CD4-positive, alpha-beta T cell (primary cell): ENCODE measurements at regions not wholly inside any gene's neighbourhood (a gene's known extent, or its start where the extent isn't known, plus 50 kb on each side); places are given as distances from the start of the nearest gene placed in this dataset.

Experiments
- ATAC-seq: fragments of 200-7000 bp; cut with Tn5 transposase; one replicate; pipeline ENCODE4 v1.10.0; 2022; ENCODE audit warnings: mild to moderate bottlenecking; ENCODE audit not compliant: poor library complexity
- CTCF ChIA-PET: fragments of 350-600 bp; sonication (Branson Sonifier 250); formaldehyde crosslinking; loops from one replicate; lab custom pipeline; 2021; ENCODE audit warnings: antibody characterized with exemption, inconsistent platforms; lab: Charles Lee
- POLR2A ChIA-PET: fragments of 350-600 bp; sonication (Branson Sonifier 250); formaldehyde crosslinking; loops from one replicate; lab custom pipeline; 2021; ENCODE audit warnings: antibody characterized with exemption, inconsistent platforms; lab: Charles Lee
- DNase-seq, 14 experiments: peaks; one replicate each; pipeline ENCODE4 v3.0.0-alpha.2; 2013 to 2020; ENCODE audit warnings: mixed read lengths in 2 of 14
- H3K27ac ChIP-seq, 2 donors: one replicate each; pipeline versions ENCODE4 v1.5.1 to v1.7.0; 2013; ENCODE audit warnings: low read length in 2 of 2, low read depth in 1 of 2, mild to moderate bottlenecking in 1 of 2
- H3K27me3 ChIP-seq, 2 experiments: 1 replicate in 1 of 2; 2 replicates in 1 of 2; pipeline versions ENCODE4 v1.6.1 to v1.7.0; 2013; ENCODE audit warnings: low read length in 2 of 2, control low read depth in 1 of 2, mild to moderate bottlenecking in 1 of 2, moderate library complexity in 1 of 2; ENCODE audit not compliant: insufficient read depth in 2 of 2, control insufficient read depth in 1 of 2
- H3K36me3 ChIP-seq: one replicate; pipeline ENCODE4 v1.6.1; 2013; ENCODE audit warnings: low read length, control low read depth; ENCODE audit not compliant: insufficient read depth
- H3K4me1 ChIP-seq: one replicate; pipeline ENCODE4 v1.6.1; 2013; ENCODE audit warnings: low read length, control low read depth; ENCODE audit not compliant: insufficient read depth
- H3K4me3 ChIP-seq: one replicate; pipeline ENCODE4 v1.5.1; 2013; ENCODE audit warnings: mild to moderate bottlenecking, low read length, moderate library complexity
- H3K9me3 ChIP-seq, 2 experiments: 1 replicate in 1 of 2; 2 replicates in 1 of 2; pipeline versions ENCODE4 v1.6.1 to v1.7.0; 2013; ENCODE audit warnings: low read length in 2 of 2, mild to moderate bottlenecking in 2 of 2, control low read depth in 1 of 2, moderate library complexity in 1 of 2; ENCODE audit not compliant: control insufficient read depth in 1 of 2, insufficient read depth in 1 of 2
- H3K27ac Mint-ChIP-seq: one replicate; pipeline ENCODE4 v1.8.0; 2020; ENCODE audit warnings: mixed read lengths
- H3K27me3 Mint-ChIP-seq: one replicate; pipeline ENCODE4 v1.8.0; 2021; ENCODE audit warnings: mixed read lengths
- H3K36me3 Mint-ChIP-seq: one replicate; pipeline ENCODE4 v1.8.0; 2021; ENCODE audit warnings: low read depth, mixed read lengths
- H3K4me1 Mint-ChIP-seq: one replicate; pipeline ENCODE4 v1.8.0; 2021; ENCODE audit warnings: low read depth, mixed read lengths
- H3K4me3 Mint-ChIP-seq: one replicate; pipeline ENCODE4 v1.8.0; 2020; ENCODE audit warnings: mild to moderate bottlenecking, mixed read lengths
- H3K9me3 Mint-ChIP-seq: one replicate; pipeline ENCODE4 v1.8.0; 2020; ENCODE audit warnings: mixed read lengths
- intact Hi-C, 2 experiments: fragments of 100-400 bp; cut with DNase I in 1 of 2; cut with micrococcal nuclease in 1 of 2; formaldehyde crosslinking; loops; one replicate each; pipeline versions ENCODE4 v1.15.1 to v1.9.0; 2023 to 2025; cut with DNase I, micrococcal nuclease
- TF ChIP-seq, protein P1 (sequence below): fragments of 200-600 bp; IDR thresholded peaks from one replicate; pipeline ENCODE4 v1.8.0; 2022; ENCODE audit warnings: antibody characterized with exemption, mild to moderate bottlenecking

GRCh38 chr9:10903969-10904368 lies 291.2 kb upstream of the PTPRD start:
- Histone ChIP-seq H3K36me3 (no peaks in the 10 kb centered on the region), H3K9me3 (peaks cover 0 to 2% of the 10 kb centered on the region in 2 experiments), H3K4me1 (no peaks in the 10 kb centered on the region), H3K27ac (no peak overlapping the region), H3K4me3 (no peak overlapping the region), H3K27me3 (no peaks in the 10 kb centered on the region)
- CTCF ChIA-PET, result no interaction called here
- Mint-ChIP-seq H3K4me1 (no peaks in the 10 kb centered on the region), H3K4me3 (no peak overlapping the region), H3K36me3 (no peaks in the 10 kb centered on the region), H3K27ac (no peak overlapping the region), H3K9me3 (peaks cover 15% of the 10 kb centered on the region), H3K27me3 (no peaks in the 10 kb centered on the region)
- POLR2A ChIA-PET, result no interaction called here
- ATAC-seq (no peak), DNase-seq (no peak)
- TF ChIP-seq, protein P1, sequence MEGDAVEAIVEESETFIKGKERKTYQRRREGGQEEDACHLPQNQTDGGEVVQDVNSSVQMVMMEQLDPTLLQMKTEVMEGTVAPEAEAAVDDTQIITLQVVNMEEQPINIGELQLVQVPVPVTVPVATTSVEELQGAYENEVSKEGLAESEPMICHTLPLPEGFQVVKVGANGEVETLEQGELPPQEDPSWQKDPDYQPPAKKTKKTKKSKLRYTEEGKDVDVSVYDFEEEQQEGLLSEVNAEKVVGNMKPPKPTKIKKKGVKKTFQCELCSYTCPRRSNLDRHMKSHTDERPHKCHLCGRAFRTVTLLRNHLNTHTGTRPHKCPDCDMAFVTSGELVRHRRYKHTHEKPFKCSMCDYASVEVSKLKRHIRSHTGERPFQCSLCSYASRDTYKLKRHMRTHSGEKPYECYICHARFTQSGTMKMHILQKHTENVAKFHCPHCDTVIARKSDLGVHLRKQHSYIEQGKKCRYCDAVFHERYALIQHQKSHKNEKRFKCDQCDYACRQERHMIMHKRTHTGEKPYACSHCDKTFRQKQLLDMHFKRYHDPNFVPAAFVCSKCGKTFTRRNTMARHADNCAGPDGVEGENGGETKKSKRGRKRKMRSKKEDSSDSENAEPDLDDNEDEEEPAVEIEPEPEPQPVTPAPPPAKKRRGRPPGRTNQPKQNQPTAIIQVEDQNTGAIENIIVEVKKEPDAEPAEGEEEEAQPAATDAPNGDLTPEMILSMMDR, result no peak
- intact Hi-C loops, result no loop called here

DNA sequence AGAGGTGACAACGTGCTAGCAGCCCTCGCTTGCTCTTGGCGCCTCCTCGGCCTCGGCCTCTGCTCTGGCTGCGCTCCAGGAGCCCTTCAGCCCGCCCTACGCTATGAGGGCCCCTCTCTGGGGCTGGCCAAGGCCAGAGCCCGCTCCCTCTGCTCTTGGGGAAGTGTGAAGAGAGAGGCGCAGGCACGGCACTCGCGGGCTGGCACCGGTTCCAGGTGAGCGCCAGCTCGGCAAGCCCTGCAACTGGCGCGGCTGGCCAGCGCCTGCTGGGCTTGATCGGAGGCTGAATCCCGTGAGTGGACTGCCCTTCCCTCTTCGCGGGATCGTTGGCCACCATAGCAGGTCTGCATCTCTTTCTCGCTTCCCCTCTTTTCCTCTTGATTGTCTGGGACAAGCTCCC lies 298.0 kb upstream of the PTPRD start:
- no peak overlapping the region for H3K4me3 ChIP-seq
- no peaks in the 10 kb centered on the region for H3K4me1 ChIP-seq
- Mint-ChIP-seq H3K9me3 (peaks cover 7% of the 10 kb centered on the region), H3K4me3 (no peak overlapping the region), H3K4me1 (no peaks in the 10 kb centered on the region), H3K27ac (no peak overlapping the region), H3K36me3 (no peaks in the 10 kb centered on the region), H3K27me3 (no peaks in the 10 kb centered on the region)
- H3K27ac ChIP-seq, result no peak overlapping the region
- ATAC-seq, result no peak
- ChIA-PET CTCF (no interaction called here), POLR2A (no interaction called here)
- H3K36me3 ChIP-seq, result no peaks in the 10 kb centered on the region
- H3K9me3 ChIP-seq, result peaks cover 3 to 11% of the 10 kb centered on the region in 2 experiments
- TF ChIP-seq, protein P1, result no peak
- DNase-seq, result no peak
- no peaks in the 10 kb centered on the region for H3K27me3 ChIP-seq
- intact Hi-C loops, result no loop called here

DNA sequence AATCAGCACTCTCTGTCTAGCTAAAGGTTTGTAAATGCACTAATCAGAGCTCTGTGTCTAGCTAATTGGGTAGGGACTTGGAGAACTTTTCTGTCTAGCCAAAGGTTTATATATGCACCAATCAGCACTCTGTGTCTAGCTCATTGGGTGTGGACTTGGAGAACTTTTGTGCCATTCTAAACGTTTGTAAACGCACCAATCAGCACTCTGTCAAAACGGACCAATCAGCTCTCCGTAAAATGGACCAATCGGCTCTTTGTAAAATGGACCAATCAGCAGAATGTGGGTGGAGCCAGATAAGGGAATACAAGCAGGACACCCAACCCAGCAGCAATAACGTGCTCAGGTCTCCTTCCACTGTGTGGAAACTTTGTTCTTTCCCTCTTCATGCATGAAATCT lies 298.6 kb upstream of the PTPRD start:
- Mint-ChIP-seq H3K4me3 (no peak overlapping the region), H3K36me3 (no peaks in the 10 kb centered on the region), H3K27ac (no peak overlapping the region), H3K27me3 (no peaks in the 10 kb centered on the region), H3K9me3 (peaks cover 4% of the 10 kb centered on the region), H3K4me1 (no peaks in the 10 kb centered on the region)
- Histone ChIP-seq H3K4me3 (no peak overlapping the region), H3K36me3 (no peaks in the 10 kb centered on the region), H3K27me3 (no peaks in the 10 kb centered on the region), H3K4me1 (no peaks in the 10 kb centered on the region), H3K9me3 (peaks cover 3 to 11% of the 10 kb centered on the region in 2 experiments), H3K27ac (no peak overlapping the region)
- intact Hi-C loops, result no loop called here
- ChIA-PET POLR2A (no interaction called here), CTCF (no interaction called here)
- no peak for DNase-seq
- TF ChIP-seq, protein P1, result no peak
- no peak for ATAC-seq
